Panc1 (cell line): ENCODE measurements at regions not wholly inside any gene's neighbourhood (a gene's known extent, or its start where the extent isn't known, plus 50 kb on each side); places are given as distances from the start of the nearest gene placed in this dataset.

Source experiments
- ATAC-seq: fragments of 200-7000 bp; cut with Tn5 transposase; 2 replicates; pipeline ENCODE4 v1.9.1; 2020; ENCODE audit warnings: mild to moderate bottlenecking, moderate library complexity
- BruUV-seq: library from RNA; stranded (reverse); fragments of 400-500 nt; replicated peaks from 2 replicates; lab custom pipeline; 2021; lab: Mats Ljungman, UMichigan
- CTCF ChIA-PET: fragments of 300-600 bp; sonication (Branson Sonifier 250); formaldehyde crosslinking; loops from one replicate; lab custom pipeline; 2022; ENCODE audit warnings: antibody characterized with exemption; lab: Charles Lee
- POLR2A ChIA-PET: fragments of 300-600 bp; sonication (Branson Sonifier 250); formaldehyde crosslinking; loops from one replicate; lab custom pipeline; 2022; ENCODE audit warnings: antibody characterized with exemption; lab: Charles Lee
- DNase-seq: peaks from one replicate; pipeline ENCODE4 v3.0.0-alpha.2; 2010; ENCODE audit warnings: low read depth, low spot score
- H3K27ac ChIP-seq: 2 replicates; pipeline ENCODE4 v1.5.1; 2011; ENCODE audit warnings: mild to moderate bottlenecking, low read length, inconsistent platforms
- H3K27me3 ChIP-seq: fragments of 200-500 bp; sonication (Bioruptor generic); 2 replicates; pipeline ENCODE4 v1.6.0; 2014; ENCODE audit warnings: low read length, inconsistent platforms; ENCODE audit not compliant: control insufficient read depth, insufficient read depth
- H3K36me3 ChIP-seq: fragments of 200-500 bp; sonication (Bioruptor generic); 2 replicates; pipeline ENCODE4 v1.5.1; 2014; ENCODE audit warnings: inconsistent platforms, mild to moderate bottlenecking, low read length, moderate library complexity; ENCODE audit not compliant: control insufficient read depth, insufficient read depth
- H3K4me1 ChIP-seq: 2 replicates; pipeline ENCODE4 v1.5.1; 2011; ENCODE audit warnings: inconsistent platforms, mild to moderate bottlenecking, low read length, moderate library complexity; ENCODE audit not compliant: control insufficient read depth, insufficient read depth
- H3K4me3 ChIP-seq, 2 experiments: 2 replicates each; pipeline ENCODE4 v1.5.1; 2011 to 2012; ENCODE audit warnings: low read depth in 2 of 2, low read length in 2 of 2, mild to moderate bottlenecking in 2 of 2, inconsistent platforms in 1 of 2, moderate library complexity in 1 of 2
- H3K9me3 ChIP-seq: fragments of 200-500 bp; sonication (Bioruptor generic); 2 replicates; pipeline ENCODE4 v1.5.1; 2014; ENCODE audit warnings: low read depth, mild to moderate bottlenecking, inconsistent platforms, low read length, moderate library complexity; ENCODE audit not compliant: control insufficient read depth, insufficient read depth
- POLR2AphosphoS5 ChIP-seq: IDR thresholded peaks from 2 replicates; pipeline ENCODE4 v1.6.1; 2012; ENCODE audit warnings: mild to moderate bottlenecking, low read depth, low read length, moderate library complexity
- SIN3A ChIP-seq: IDR thresholded peaks from 2 replicates; pipeline ENCODE4 v1.6.1; 2012; ENCODE audit warnings: low read depth, mild to moderate bottlenecking, low read length, moderate library complexity, borderline replicate concordance; ENCODE audit not compliant: insufficient read depth
- TCF7L2 ChIP-seq: IDR thresholded peaks from 2 replicates; pipeline ENCODE4 v1.6.1; 2011; ENCODE audit warnings: mild to moderate bottlenecking, low read depth, low read length, inconsistent platforms
- in situ Hi-C: cut with HindIII; loops from 2 replicates; pipeline ENCODE4 v1.10.0; 2016; ENCODE audit warnings: low sequenced_read_pairs, low pct_unique_long_range_greater_than_20kb
- intact Hi-C: fragments of 100-400 bp; cut with micrococcal nuclease; formaldehyde crosslinking; loops from one replicate; pipeline ENCODE4 v1.10.0; 2022; ENCODE audit not compliant: unreplicated experiment
- TF ChIP-seq, protein P1 (sequence below): fragments of 450-650 bp; IDR thresholded peaks from 2 replicates; pipeline ENCODE4 v1.5.1; 2017; ENCODE audit warnings: mild to moderate bottlenecking
- TF ChIP-seq, protein P2 (sequence below), 2 experiments: IDR thresholded peaks; 2 replicates each; pipeline ENCODE4 v1.6.1; 2011 to 2012; ENCODE audit warnings: low read depth in 2 of 2, control low read depth in 1 of 2, low read length in 1 of 2, mild to moderate bottlenecking in 1 of 2, moderate library complexity in 1 of 2; ENCODE audit not compliant: insufficient read depth in 1 of 2

DNA sequence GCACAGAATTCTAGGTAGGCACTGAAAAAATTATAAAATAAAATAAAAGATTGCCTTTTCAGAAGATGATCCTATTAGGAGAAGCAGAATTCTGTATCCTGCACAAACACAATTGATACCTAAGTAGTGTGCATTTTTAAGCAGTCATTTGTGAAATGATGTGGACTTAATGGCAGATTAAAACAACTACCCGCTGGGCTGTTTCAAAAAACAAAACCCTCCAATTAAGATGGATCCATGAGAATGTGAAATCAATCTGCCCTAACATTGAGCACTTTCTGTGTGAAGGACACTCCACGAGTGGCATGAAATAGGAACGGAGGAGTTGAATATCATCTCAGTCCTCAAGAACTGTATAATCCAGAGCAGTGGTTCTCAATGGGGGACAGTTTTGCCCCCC, 1012.8 kb upstream of the EEF2KMT start:
- in situ Hi-C loops = no loop called here
- Histone ChIP-seq H3K27ac (no peak overlapping the region), H3K4me1 (no peaks in the 10 kb centered on the region), H3K4me3 (no peak overlapping the region), H3K9me3 (no peaks in the 10 kb centered on the region), H3K36me3 (no peaks in the 10 kb centered on the region), H3K27me3 (no peaks in the 10 kb centered on the region)
- no TSS peak for BruUV-seq
- TF ChIP-seq POLR2AphosphoS5 (no peak), SIN3A (no peak), TCF7L2 (no peak)
- TF ChIP-seq, protein P1, sequence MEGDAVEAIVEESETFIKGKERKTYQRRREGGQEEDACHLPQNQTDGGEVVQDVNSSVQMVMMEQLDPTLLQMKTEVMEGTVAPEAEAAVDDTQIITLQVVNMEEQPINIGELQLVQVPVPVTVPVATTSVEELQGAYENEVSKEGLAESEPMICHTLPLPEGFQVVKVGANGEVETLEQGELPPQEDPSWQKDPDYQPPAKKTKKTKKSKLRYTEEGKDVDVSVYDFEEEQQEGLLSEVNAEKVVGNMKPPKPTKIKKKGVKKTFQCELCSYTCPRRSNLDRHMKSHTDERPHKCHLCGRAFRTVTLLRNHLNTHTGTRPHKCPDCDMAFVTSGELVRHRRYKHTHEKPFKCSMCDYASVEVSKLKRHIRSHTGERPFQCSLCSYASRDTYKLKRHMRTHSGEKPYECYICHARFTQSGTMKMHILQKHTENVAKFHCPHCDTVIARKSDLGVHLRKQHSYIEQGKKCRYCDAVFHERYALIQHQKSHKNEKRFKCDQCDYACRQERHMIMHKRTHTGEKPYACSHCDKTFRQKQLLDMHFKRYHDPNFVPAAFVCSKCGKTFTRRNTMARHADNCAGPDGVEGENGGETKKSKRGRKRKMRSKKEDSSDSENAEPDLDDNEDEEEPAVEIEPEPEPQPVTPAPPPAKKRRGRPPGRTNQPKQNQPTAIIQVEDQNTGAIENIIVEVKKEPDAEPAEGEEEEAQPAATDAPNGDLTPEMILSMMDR = no peak
- TF ChIP-seq, protein P2, sequence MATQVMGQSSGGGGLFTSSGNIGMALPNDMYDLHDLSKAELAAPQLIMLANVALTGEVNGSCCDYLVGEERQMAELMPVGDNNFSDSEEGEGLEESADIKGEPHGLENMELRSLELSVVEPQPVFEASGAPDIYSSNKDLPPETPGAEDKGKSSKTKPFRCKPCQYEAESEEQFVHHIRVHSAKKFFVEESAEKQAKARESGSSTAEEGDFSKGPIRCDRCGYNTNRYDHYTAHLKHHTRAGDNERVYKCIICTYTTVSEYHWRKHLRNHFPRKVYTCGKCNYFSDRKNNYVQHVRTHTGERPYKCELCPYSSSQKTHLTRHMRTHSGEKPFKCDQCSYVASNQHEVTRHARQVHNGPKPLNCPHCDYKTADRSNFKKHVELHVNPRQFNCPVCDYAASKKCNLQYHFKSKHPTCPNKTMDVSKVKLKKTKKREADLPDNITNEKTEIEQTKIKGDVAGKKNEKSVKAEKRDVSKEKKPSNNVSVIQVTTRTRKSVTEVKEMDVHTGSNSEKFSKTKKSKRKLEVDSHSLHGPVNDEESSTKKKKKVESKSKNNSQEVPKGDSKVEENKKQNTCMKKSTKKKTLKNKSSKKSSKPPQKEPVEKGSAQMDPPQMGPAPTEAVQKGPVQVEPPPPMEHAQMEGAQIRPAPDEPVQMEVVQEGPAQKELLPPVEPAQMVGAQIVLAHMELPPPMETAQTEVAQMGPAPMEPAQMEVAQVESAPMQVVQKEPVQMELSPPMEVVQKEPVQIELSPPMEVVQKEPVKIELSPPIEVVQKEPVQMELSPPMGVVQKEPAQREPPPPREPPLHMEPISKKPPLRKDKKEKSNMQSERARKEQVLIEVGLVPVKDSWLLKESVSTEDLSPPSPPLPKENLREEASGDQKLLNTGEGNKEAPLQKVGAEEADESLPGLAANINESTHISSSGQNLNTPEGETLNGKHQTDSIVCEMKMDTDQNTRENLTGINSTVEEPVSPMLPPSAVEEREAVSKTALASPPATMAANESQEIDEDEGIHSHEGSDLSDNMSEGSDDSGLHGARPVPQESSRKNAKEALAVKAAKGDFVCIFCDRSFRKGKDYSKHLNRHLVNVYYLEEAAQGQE (IDR thresholded peaks at IDR 0.05; ENCODE audit: insufficient read depth in 1 of 2, low read depth in 2 of 2, low read length in 1 of 2) = no peak
- CTCF ChIA-PET = no interaction called here
- no peak for DNase-seq
- intact Hi-C loops = no loop called here
- POLR2A ChIA-PET = no interaction called here
- no peak for ATAC-seq

DNA sequence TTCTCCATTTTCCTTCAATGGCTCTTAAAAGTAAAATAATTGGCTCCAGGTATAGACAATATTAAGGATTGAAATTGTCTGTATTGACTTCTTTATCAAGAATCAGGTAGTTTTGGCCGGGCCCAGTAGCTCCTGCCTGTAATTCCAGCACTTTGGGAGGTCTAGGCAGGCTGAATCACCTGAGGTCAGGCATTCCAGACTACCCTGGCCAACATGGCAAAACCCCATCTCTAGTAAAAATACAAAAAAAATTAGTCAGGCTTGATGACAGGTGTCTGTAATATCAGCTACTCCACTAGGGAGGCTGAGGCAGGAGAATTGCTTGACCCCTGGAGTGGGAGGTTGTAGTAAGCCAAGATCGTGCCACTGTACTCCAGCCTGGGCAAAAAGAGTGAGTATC, 1008.5 kb upstream of the EEF2KMT start:
- ATAC-seq = no peak

More for the DNA sequence above, 1008.5 kb upstream of the EEF2KMT start:
- no TSS peak for BruUV-seq
- Histone ChIP-seq H3K36me3 (no peaks in the 10 kb centered on the region), H3K4me3 (no peak overlapping the region), H3K4me1 (no peaks in the 10 kb centered on the region), H3K9me3 (no peaks in the 10 kb centered on the region), H3K27ac (no peak overlapping the region), H3K27me3 (no peaks in the 10 kb centered on the region)
- CTCF ChIA-PET = no interaction called here
- POLR2A ChIA-PET = no interaction called here
- DNase-seq = no peak
- in situ Hi-C loops (no loop called here), intact Hi-C loops (no loop called here)
- TF ChIP-seq SIN3A = no peak
- no peak for TF ChIP-seq POLR2AphosphoS5
- TF ChIP-seq TCF7L2 = no peak
- TF ChIP-seq, protein P2 (IDR thresholded peaks at IDR 0.05; ENCODE audit: insufficient read depth in 1 of 2, low read depth in 2 of 2, low read length in 1 of 2) = no peak
- TF ChIP-seq, protein P1 = no peak
